ENCODE measurements at regions not wholly inside any gene's neighbourhood (a gene's known extent, or its start where the extent isn't known, plus 50 kb on each side); places are given as distances from the start of the nearest gene placed in this dataset.

GRCh38 chr4:178083968-178084367 is 641.7 kb upstream of the AGA start:
- TF ChIP-seq CTCF (IDR thresholded peaks at IDR 0.05) (no peak), POLR2A (IDR thresholded peaks at IDR 0.05) (no peak)

Data from heart left ventricle (tissue), 13 donors.